H1 (cell line): ENCODE measurements at regions not wholly inside any gene's neighbourhood (a gene's known extent, or its start where the extent isn't known, plus 50 kb on each side); places are given as distances from the start of the nearest gene placed in this dataset.

ENCODE experiments used
- CTCF ChIA-PET: fragments of 300-600 bp; sonication (Branson Sonifier 250); formaldehyde crosslinking; loops from one replicate; lab custom pipeline; 2021; ENCODE audit not compliant: partially characterized antibody; lab: Charles Lee
- POLR2A ChIA-PET: fragments of 300-600 bp; sonication (Branson Sonifier 250); formaldehyde crosslinking; loops from one replicate; lab custom pipeline; 2021; ENCODE audit warnings: inconsistent platforms; ENCODE audit not compliant: partially characterized antibody; lab: Charles Lee
- DNase-seq, 2 experiments: peaks; one replicate each; pipeline versions ENCODE4 v3.0.0 to v3.0.0-alpha.2; 2010 to 2022; ENCODE audit warnings: low spot score in 2 of 2, low read depth in 1 of 2, mixed read lengths in 1 of 2
- FAIRE-seq: peaks from 2 replicates; lab custom pipeline; 2011; peaks lifted over from hg19 to GRCh38; lab: Jason Lieb, UNC
- H2AFZ ChIP-seq: 2 replicates; pipeline ENCODE4 v1.8.1; 2012; ENCODE audit warnings: low read length, inconsistent platforms
- H2AK5ac ChIP-seq: 2 replicates; pipeline ENCODE4 v1.6.1; 2013; ENCODE audit warnings: low read depth, low read length
- H2BK120ac ChIP-seq: replicated peaks from 2 replicates; pipeline ENCODE3; 2013; ENCODE audit warnings: low read depth, low read length, inconsistent platforms
- H2BK12ac ChIP-seq: 2 replicates; pipeline ENCODE4 v1.6.1; 2013; ENCODE audit warnings: low read depth, low read length
- H2BK15ac ChIP-seq: 2 replicates; pipeline ENCODE4 v1.6.1; 2013; ENCODE audit warnings: low read length
- H2BK20ac ChIP-seq: 2 replicates; pipeline ENCODE4 v1.6.1; 2013; ENCODE audit warnings: low read length
- H2BK5ac ChIP-seq: 2 replicates; pipeline ENCODE4 v1.6.1; 2013; ENCODE audit warnings: low read depth, low read length
- H3K14ac ChIP-seq: 2 replicates; pipeline ENCODE4 v1.6.1; 2013; ENCODE audit warnings: inconsistent platforms; ENCODE audit not compliant: insufficient read length
- H3K18ac ChIP-seq: 2 replicates; pipeline ENCODE4 v1.6.1; 2013; ENCODE audit warnings: low read length; ENCODE audit errors: extremely low read depth
- H3K23ac ChIP-seq: 2 replicates; pipeline ENCODE4 v1.6.1; 2013; ENCODE audit warnings: inconsistent platforms; ENCODE audit not compliant: insufficient read length
- H3K23me2 ChIP-seq: 2 replicates; pipeline ENCODE4 v1.6.1; 2013; ENCODE audit warnings: low read depth, low read length
- H3K27ac ChIP-seq: 2 replicates; pipeline ENCODE4 v1.6.1; 2011; ENCODE audit warnings: low read depth, low read length, inconsistent platforms
- H3K27me3 ChIP-seq, 4 experiments: replicated peaks in 1 of 4; 1 replicate in 1 of 4; 2 replicates in 3 of 4; pipeline versions ENCODE4 v1.6.1 to v1.8.1; 2011 to 2013; ENCODE audit warnings: low read length in 3 of 4, mild to moderate bottlenecking in 3 of 4, inconsistent platforms in 2 of 4, mixed read lengths in 2 of 4, moderate library complexity in 1 of 4; ENCODE audit not compliant: control insufficient read depth in 3 of 4, insufficient read depth in 3 of 4; ENCODE audit errors: extremely low read depth in 1 of 4
- H3K36me3 ChIP-seq, 4 experiments: 2 replicates each; pipeline versions ENCODE4 v1.6.1 to v1.8.1; 2011 to 2013; ENCODE audit warnings: mild to moderate bottlenecking in 4 of 4, low read length in 3 of 4, moderate library complexity in 2 of 4, control low read depth in 1 of 4, inconsistent platforms in 1 of 4; ENCODE audit not compliant: insufficient read depth in 4 of 4, control insufficient read depth in 2 of 4
- H3K4ac ChIP-seq: replicated peaks from 2 replicates; pipeline ENCODE3; 2013; ENCODE audit warnings: low read length, low read depth, mixed read lengths, inconsistent platforms; ENCODE audit not compliant: insufficient read length
- H3K4me1 ChIP-seq, 4 experiments: replicated peaks in 1 of 4; 1 replicate in 1 of 4; 2 replicates in 3 of 4; pipeline versions ENCODE4 v1.6.1 to v1.8.1; 2011 to 2013; ENCODE audit warnings: low read length in 3 of 4, inconsistent platforms in 2 of 4, mixed read lengths in 1 of 4; ENCODE audit not compliant: insufficient read depth in 4 of 4, control insufficient read depth in 3 of 4
- H3K4me2 ChIP-seq, 2 experiments: 2 replicates each; pipeline versions ENCODE4 v1.6.1 to v1.8.1; 2011 to 2013; ENCODE audit warnings: low read depth in 2 of 2, low read length in 2 of 2, control low read depth in 1 of 2, inconsistent platforms in 1 of 2, mild to moderate bottlenecking in 1 of 2; ENCODE audit not compliant: insufficient read depth in 1 of 2
- H3K4me3 ChIP-seq, 4 experiments: fragments of 200-600, 300-600 bp in 1 of 4; sonication (generic), shearing (Covaris generic), sonication (Bioruptor Twin) in 1 of 4; 2 replicates each; pipeline versions ENCODE4 v1.5.1 to v1.8.1; 2011 to 2016; ENCODE audit warnings: low read length in 4 of 4, low read depth in 3 of 4, control low read depth in 2 of 4, inconsistent platforms in 2 of 4, mild to moderate bottlenecking in 2 of 4, mixed read lengths in 1 of 4, moderate library complexity in 1 of 4; ENCODE audit not compliant: insufficient read depth in 2 of 4; ENCODE audit errors: extremely low read depth in 1 of 4
- H3K56ac ChIP-seq: replicated peaks from 2 replicates; pipeline ENCODE3; 2013; ENCODE audit warnings: low read depth, mild to moderate bottlenecking, mixed read lengths, low read length, inconsistent platforms; ENCODE audit not compliant: insufficient read length
- H3K79me1 ChIP-seq: 2 replicates; pipeline ENCODE4 v1.6.1; 2013; ENCODE audit warnings: low read depth, low read length, control low read depth
- H3K79me2 ChIP-seq, 2 experiments: 2 replicates each; pipeline versions ENCODE4 v1.6.1 to v1.8.1; 2012 to 2013; ENCODE audit warnings: low read length in 2 of 2, mild to moderate bottlenecking in 2 of 2, inconsistent platforms in 1 of 2; ENCODE audit not compliant: insufficient read depth in 2 of 2, control insufficient read depth in 1 of 2
- H3K9ac ChIP-seq, 4 experiments: replicated peaks in 1 of 4; 1 replicate in 1 of 4; 2 replicates in 3 of 4; pipeline versions ENCODE4 v1.6.1 to v1.8.1; 2011 to 2013; ENCODE audit warnings: low read depth in 3 of 4, low read length in 3 of 4, control low read depth in 2 of 4, mild to moderate bottlenecking in 2 of 4, moderate library complexity in 2 of 4, inconsistent platforms in 1 of 4; ENCODE audit errors: extremely low read depth in 1 of 4
- H3K9me3 ChIP-seq, 2 experiments: 2 replicates each; pipeline versions ENCODE4 v1.6.1 to v1.8.1; 2012 to 2013; ENCODE audit warnings: mild to moderate bottlenecking in 2 of 2, moderate library complexity in 2 of 2, control low read depth in 1 of 2, inconsistent platforms in 1 of 2, low read depth in 1 of 2, low read length in 1 of 2, mixed read lengths in 1 of 2; ENCODE audit not compliant: insufficient read depth in 2 of 2
- H4K20me1 ChIP-seq, 2 experiments: replicated peaks in 1 of 2; 2 replicates each; pipeline versions ENCODE3 to v1.8.1; 2011 to 2013; ENCODE audit warnings: inconsistent platforms in 2 of 2, low read length in 2 of 2, mild to moderate bottlenecking in 1 of 2; ENCODE audit not compliant: insufficient read depth in 2 of 2, control insufficient read depth in 1 of 2
- H4K5ac ChIP-seq: 2 replicates; pipeline ENCODE4 v1.6.1; 2013; ENCODE audit warnings: low read length, low read depth, mixed read lengths, inconsistent platforms; ENCODE audit not compliant: insufficient read length
- H4K8ac ChIP-seq: 2 replicates; pipeline ENCODE4 v1.8.0; 2013; ENCODE audit warnings: mild to moderate bottlenecking, moderate library complexity, low read length, inconsistent platforms; ENCODE audit not compliant: insufficient read depth; ENCODE audit errors: extremely low read depth
- H4K91ac ChIP-seq: replicated peaks from 2 replicates; pipeline ENCODE3; 2013; ENCODE audit warnings: low read length, mixed read lengths, inconsistent platforms; ENCODE audit not compliant: insufficient read length
- BRCA1 ChIP-seq: IDR thresholded peaks from 2 replicates; pipeline ENCODE4 v1.6.1; 2012; ENCODE audit warnings: low read depth, low read length, improper control_type of control experiment
- CBX5 ChIP-seq: fragments of 300-800, 300-1000 bp; sonication (generic); IDR thresholded peaks from 2 replicates; pipeline ENCODE4 v1.7.1; 2016; ENCODE audit warnings: antibody characterized with exemption, low read length, low read depth
- EP300 ChIP-seq, 2 experiments: IDR thresholded peaks; 1 replicate in 1 of 2; 2 replicates in 1 of 2; pipeline ENCODE4 v1.6.1; 2011 to 2012; ENCODE audit warnings: low read depth in 2 of 2, low read length in 2 of 2, mild to moderate bottlenecking in 2 of 2, borderline replicate concordance in 1 of 2, inconsistent platforms in 1 of 2, moderate library complexity in 1 of 2
- EZH2 ChIP-seq: fragments of 200-600 bp; sonication (generic); IDR thresholded peaks from 2 replicates; pipeline ENCODE4 v1.7.1; 2012; ENCODE audit warnings: low read depth, mild to moderate bottlenecking, moderate library complexity, low read length, inconsistent platforms; ENCODE audit not compliant: severe bottlenecking
- KDM4A ChIP-seq: IDR thresholded peaks from one replicate; pipeline ENCODE4 v1.7.1; 2012; ENCODE audit warnings: low read depth, mild to moderate bottlenecking, moderate library complexity, low read length, inconsistent platforms; ENCODE audit not compliant: severe bottlenecking
- NRF1 ChIP-seq: IDR thresholded peaks from 2 replicates; pipeline ENCODE4 v1.6.1; 2011; ENCODE audit warnings: mild to moderate bottlenecking, low read depth, low read length, improper control_type of control experiment
- POLR2A ChIP-seq, 2 experiments: IDR thresholded peaks; 1 replicate in 1 of 2; 2 replicates in 1 of 2; pipeline ENCODE4 v1.6.1; 2011; ENCODE audit warnings: low read depth in 2 of 2, low read length in 2 of 2, mild to moderate bottlenecking in 2 of 2; ENCODE audit errors: control extremely low read depth in 1 of 2
- POU5F1 ChIP-seq: IDR thresholded peaks from 2 replicates; pipeline ENCODE4 v1.6.1; 2011; ENCODE audit warnings: low read depth, mild to moderate bottlenecking, low read length, moderate library complexity
- SP4 ChIP-seq: IDR thresholded peaks from 2 replicates; pipeline ENCODE4 v1.6.1; 2012; ENCODE audit warnings: low read length, inconsistent platforms
- YY1 ChIP-seq: IDR thresholded peaks from 2 replicates; pipeline ENCODE4 v1.6.1; 2011; ENCODE audit warnings: low read depth, mild to moderate bottlenecking, low read length
- ZNF274 ChIP-seq: IDR thresholded peaks from 2 replicates; pipeline ENCODE4 v1.7.0; 2012; ENCODE audit warnings: low read length, borderline replicate concordance; ENCODE audit errors: extremely low read depth
- WGBS, 2 experiments: shearing (Covaris generic) in 1 of 2; methylation state at CpG; one replicate each; pipeline versions ENCODE4 v1.1.6 to v1.1.7; 2013 to 2015; ENCODE audit warnings: low lambda C conversion rate in 2 of 2, mixed read lengths in 2 of 2, inconsistent platforms in 1 of 2, low coverage in 1 of 2, missing lambda C conversion rate in 1 of 2; ENCODE audit not compliant: insufficient replicate concordance in 2 of 2, insufficient coverage in 1 of 2, insufficient read length in 1 of 2; ENCODE audit errors: extremely low coverage in 1 of 2, missing lambda C conversion rate in 1 of 2; 5-methylcytosine and 5-hydroxymethylcytosine counted together
- TF ChIP-seq, protein P1 (sequence below): IDR thresholded peaks from 2 replicates; pipeline ENCODE4 v1.6.1; 2012; ENCODE audit warnings: low read length, inconsistent platforms
- TF ChIP-seq, protein P2 (sequence below): IDR thresholded peaks from 2 replicates; pipeline ENCODE4 v1.6.1; 2011; ENCODE audit warnings: low read length, improper control_type of control experiment

DNA sequence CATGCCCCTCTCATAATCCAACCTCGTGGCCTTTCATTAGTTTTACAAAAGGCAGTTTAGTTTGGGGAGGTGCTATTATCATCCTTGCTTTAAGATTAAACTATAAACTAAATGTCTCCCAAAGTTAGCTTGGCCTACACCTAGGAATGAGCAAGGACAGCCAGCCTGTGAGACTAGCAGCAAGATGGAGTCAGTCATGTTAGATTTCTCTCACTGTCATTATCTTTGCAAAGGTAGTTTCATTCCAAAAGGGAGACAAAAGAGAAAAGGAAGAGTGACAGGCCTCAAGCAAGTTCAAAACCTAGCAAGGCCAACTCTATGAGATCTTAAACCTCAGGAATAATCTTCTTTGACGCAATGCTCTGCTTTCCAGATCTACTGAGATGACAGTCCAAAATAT, 232.2 kb downstream of the UBE3D start:
- H3K4me2 ChIP-seq, result no peak overlapping the region
- no peaks in the 10 kb centered on the region for H3K4me1 ChIP-seq
- H2BK5ac ChIP-seq, result no peak overlapping the region
- ChIA-PET CTCF (no interaction called here), POLR2A (no interaction called here)
- H2AK5ac ChIP-seq, result no peak overlapping the region
- H3K4ac ChIP-seq, result no peak overlapping the region
- no peak overlapping the region for H2BK15ac ChIP-seq
- H3K23ac ChIP-seq, result no peak overlapping the region
- H3K9ac ChIP-seq, result no peak overlapping the region
- H2BK20ac ChIP-seq, result no peak overlapping the region
- FAIRE-seq, result no peak
- WGBS, 2 experiments, result 96% methylated on average over 2 of the region's 2 CpGs; no CpG with 5 or more reads in 1 of the 2 experiments
- H2BK12ac ChIP-seq, result no peak overlapping the region
- no peaks in the 10 kb centered on the region for H3K27me3 ChIP-seq
- no peak overlapping the region for H3K56ac ChIP-seq
- no peak for DNase-seq
- H3K79me2 ChIP-seq, result no peaks in the 10 kb centered on the region
- H3K14ac ChIP-seq, result no peak overlapping the region
- no peaks in the 10 kb centered on the region for H3K79me1 ChIP-seq
- no peaks in the 10 kb centered on the region for H3K23me2 ChIP-seq
- no peak overlapping the region for H4K8ac ChIP-seq
- H3K18ac ChIP-seq, result no peak overlapping the region
- no peak overlapping the region for H4K5ac ChIP-seq
- H3K4me3 ChIP-seq, result no peak overlapping the region
- H3K27ac ChIP-seq, result no peak overlapping the region
- no peaks in the 10 kb centered on the region for H4K20me1 ChIP-seq
- H2BK120ac ChIP-seq, result no peak overlapping the region
- no peak overlapping the region for H4K91ac ChIP-seq
- no peaks in the 10 kb centered on the region for H3K36me3 ChIP-seq
- no peak overlapping the region for H2AFZ ChIP-seq
- H3K9me3 ChIP-seq, result no peaks in the 10 kb centered on the region
- TF ChIP-seq EZH2, result no peak
- no peak for TF ChIP-seq EP300 (IDR thresholded peaks at IDR 0.05; ENCODE audit: borderline replicate concordance in 1 of 2, low read depth in 2 of 2, low read length in 2 of 2)
- TF ChIP-seq, protein P1, sequence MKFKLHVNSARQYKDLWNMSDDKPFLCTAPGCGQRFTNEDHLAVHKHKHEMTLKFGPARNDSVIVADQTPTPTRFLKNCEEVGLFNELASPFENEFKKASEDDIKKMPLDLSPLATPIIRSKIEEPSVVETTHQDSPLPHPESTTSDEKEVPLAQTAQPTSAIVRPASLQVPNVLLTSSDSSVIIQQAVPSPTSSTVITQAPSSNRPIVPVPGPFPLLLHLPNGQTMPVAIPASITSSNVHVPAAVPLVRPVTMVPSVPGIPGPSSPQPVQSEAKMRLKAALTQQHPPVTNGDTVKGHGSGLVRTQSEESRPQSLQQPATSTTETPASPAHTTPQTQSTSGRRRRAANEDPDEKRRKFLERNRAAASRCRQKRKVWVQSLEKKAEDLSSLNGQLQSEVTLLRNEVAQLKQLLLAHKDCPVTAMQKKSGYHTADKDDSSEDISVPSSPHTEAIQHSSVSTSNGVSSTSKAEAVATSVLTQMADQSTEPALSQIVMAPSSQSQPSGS, result no peak
- no peak for TF ChIP-seq ZNF274
- no peak for TF ChIP-seq BRCA1
- no peak for TF ChIP-seq NRF1
- TF ChIP-seq CBX5, result no peak
- TF ChIP-seq POU5F1, result no peak
- no peak for TF ChIP-seq KDM4A
- no peak for TF ChIP-seq YY1
- TF ChIP-seq, protein P2, sequence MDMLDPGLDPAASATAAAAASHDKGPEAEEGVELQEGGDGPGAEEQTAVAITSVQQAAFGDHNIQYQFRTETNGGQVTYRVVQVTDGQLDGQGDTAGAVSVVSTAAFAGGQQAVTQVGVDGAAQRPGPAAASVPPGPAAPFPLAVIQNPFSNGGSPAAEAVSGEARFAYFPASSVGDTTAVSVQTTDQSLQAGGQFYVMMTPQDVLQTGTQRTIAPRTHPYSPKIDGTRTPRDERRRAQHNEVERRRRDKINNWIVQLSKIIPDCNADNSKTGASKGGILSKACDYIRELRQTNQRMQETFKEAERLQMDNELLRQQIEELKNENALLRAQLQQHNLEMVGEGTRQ, result no peak
- no peak for TF ChIP-seq POLR2A (IDR thresholded peaks at IDR 0.05; ENCODE audit: control extremely low read depth in 1 of 2, low read depth in 2 of 2, low read length in 2 of 2)
- TF ChIP-seq SP4, result no peak
